ENCODE measurements at regions not wholly inside any gene's neighbourhood (a gene's known extent, or its start where the extent isn't known, plus 50 kb on each side); places are given as distances from the start of the nearest gene placed in this dataset.

DNA sequence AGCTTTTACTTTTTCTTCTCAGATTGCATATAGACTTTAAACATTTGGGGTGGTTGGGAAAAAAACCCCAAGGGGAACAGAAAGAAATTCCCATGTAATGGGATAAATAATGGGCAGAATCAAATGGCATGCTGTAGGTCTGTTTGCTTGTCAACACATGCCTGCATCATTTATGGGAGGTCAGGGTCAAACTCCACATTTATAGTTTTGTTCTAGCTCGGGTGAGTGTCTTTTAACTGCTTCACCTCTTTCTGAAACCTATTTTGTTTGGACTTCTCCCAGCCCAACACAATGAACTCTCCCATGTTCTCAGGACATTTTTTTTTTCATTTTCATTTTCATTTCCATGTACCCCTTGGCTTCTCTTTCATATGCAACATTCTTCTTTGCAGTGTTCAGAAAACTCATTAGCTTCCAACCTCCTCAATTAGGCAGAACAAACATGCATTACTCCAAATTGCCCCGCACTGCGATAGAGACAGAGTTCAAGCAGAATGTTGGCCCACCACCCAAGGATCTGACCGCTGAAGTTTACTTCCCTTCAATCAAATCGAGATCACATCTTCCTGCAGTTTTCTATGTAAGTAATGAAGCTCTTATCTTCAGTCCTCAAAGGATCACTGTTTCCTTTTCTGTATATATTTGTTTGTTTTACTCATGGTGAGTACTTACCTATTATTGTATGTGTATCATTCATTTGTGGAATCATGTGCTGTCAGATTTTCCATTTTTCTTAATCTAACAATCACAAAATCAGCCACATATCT lies 354.6 kb downstream of the ZSWIM6 start:
- DNase-seq (ENCODE audit: low read depth), result no peak

DNA sequence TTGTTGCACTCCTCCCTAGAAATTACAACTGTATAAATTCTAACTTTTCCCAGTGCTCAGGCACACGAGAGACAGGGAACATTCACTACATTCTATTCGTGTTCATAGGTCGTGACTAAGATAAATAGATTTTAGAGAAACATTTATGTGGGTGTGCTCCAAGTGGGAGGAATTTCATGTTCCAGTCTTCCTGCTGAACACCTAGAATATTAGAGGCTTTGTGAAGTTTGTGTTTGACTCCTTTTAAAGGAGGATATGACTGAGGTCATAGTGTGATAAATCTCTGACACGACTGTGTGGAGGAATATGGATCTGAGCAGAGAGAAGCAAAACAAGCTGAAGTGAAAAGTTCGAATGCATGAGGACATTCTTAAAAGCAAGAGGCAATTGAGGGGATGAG lies 355.3 kb downstream of the ZSWIM6 start:
- no peak for DNase-seq (ENCODE audit: low read depth)

DNA sequence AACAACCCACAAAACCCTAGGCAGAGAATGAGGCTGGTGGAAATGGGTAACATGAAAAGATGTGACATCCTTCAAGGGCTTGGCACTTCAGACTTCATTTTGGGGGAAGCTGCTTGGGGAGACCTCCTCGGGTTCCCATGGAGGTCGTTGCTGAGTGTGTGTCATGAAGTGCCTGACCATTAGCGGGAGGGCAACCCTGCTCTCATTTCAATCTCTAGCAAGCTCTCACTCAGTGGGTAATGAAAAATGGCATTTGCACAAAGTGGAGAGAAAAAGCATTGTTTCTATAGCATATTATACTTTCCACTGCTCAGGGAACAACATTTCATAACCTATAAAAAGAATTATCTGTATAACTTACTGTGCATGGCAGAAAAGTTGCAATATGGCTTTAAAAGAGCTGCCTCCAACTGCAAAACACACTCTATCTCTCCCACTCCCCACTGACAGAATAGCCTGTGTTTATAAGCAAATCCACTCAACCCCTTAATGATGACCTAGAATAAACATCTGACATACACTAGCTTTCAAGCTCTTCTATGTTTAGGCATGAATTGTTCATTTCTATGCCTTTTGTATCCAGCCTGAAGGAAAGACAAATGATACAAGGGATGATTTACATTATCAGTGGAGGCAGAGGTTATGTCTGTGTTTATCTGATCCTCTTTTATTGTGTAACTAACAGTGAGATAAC lies 357.2 kb downstream of the ZSWIM6 start:
- no peak for DNase-seq (ENCODE audit: low read depth)

DNA sequence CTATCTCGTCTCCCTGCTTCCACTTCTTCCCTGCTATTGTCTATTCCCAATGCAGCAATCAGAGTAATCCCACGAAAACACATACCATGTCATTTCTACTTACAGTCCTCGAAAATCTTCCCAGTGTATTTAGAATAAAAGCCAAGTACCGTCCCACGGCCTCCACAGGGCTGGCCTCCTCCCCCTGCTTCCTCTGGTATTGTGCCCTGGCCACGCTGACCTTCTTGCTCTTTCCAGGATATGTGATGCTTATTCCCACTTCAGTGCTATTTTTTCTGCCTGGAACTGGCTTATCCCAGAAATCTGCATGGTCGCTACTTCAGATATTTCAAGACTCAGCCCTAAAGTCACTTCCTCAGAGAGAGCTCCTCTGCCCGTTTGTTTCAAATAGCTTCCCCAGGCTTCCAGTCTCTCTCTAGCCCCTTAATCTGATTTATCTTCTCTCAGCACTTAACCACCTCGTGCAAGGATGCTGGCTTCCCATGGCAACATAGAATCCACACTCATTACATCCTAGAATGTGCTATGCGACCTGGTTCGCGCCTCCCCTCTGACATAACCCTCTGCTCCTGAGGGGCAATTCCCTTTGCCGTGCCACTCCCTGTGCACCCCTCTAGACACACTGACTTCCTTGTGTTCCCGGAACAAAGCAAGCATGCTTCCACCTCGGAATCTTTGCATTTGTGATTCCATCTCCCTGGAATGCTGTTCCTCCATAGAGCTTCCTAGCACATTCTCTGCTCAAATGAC lies 365.9 kb downstream of the ZSWIM6 start:
- DNase-seq (ENCODE audit: low read depth), result no peak

DNA sequence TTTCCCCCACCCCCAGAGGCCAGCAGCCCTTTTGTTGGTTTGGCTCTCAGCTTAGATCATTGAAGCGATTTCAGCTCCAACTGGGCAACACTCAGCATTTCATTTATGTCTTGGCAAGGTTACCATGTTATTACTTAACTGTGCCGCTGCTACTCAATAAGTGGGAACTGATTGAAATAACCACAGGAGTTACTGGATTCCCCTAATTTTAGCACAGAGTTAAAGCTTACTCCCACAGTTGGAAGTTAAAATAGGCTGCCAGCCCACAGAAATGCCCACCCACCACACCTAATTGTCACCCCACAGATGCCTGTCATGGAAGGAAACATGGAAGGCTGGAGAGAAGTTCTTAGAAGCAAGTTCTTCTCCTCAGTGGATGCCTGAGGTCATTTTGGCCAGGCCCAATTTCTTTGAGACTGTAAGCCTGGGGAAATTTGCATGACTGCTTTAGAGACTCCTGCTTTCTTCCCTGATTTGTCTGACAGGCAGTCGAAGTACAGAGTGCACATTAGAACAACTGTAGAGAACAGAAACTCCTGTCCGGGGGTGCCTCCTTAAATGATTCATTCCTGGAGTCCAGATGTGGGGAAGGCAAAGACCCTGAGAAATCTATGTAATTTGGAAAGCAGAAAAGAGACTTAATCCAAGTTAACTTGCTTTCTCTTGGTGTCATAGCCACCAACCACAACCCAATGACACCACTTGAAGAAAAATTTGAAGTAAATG lies 370.0 kb downstream of the ZSWIM6 start:
- DNase-seq (ENCODE audit: low read depth), result no peak

DNA sequence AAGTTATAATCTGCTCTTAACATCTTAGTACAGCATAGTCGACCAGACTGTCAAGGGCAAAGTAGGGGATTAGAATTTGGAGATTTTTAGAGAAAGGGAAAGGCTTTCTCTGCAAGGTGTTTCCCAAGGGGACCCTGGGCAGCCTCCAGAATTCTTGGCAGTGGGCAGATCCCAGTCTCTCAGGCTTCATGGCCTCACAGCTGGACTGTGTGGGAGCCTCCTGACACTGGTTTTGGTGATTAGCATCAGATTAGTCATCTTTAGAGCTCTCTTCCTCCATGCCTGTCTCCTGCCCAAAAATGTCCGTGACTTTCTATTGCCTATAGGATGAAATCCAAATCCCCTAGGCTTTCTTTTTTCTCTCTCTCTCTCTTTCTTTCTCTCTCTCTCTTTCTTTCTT lies 370.7 kb downstream of the ZSWIM6 start:
- DNase-seq (ENCODE audit: low read depth), result no peak

DNA sequence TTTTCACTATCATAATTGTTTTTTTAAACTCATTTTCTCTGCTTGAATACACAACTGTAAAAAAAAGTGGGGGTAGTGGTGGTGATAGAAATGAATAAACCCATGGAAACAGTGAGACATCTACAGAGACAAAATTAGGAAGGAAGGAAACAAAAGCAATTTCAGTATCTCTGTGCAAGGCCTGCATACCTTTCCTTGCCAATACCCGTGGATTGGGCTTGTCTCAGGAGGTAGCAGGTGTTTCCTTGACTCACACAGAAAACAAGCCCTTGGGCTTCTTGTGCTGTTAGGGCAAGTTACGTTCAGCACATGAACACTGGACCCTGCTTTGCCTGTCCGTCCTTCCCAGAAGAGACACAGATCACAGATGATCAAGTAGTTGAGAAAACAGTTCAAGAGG lies 372.2 kb downstream of the ZSWIM6 start:
- DNase-seq (ENCODE audit: low read depth), result no peak

DNA sequence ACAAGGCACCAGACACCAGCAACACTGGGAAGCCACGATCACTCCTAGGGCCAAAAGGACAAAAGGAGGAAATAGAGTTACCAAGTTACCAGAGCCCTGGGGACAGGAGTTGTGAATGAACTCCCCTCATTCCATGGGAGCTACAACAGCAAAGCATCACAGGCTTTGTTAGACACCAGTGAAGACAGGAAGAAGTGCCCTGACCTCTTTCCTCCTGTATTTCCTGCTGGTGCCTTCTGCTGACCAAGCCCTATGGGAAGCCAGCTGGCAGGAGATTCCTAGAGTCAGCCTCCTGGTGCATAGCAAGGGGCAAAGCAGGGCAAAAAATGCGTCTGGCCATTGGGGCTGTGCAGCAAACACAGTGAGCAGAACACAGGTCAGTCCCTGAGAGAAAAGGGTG lies 374.7 kb downstream of the ZSWIM6 start:
- DNase-seq (ENCODE audit: low read depth), result no peak

DNA sequence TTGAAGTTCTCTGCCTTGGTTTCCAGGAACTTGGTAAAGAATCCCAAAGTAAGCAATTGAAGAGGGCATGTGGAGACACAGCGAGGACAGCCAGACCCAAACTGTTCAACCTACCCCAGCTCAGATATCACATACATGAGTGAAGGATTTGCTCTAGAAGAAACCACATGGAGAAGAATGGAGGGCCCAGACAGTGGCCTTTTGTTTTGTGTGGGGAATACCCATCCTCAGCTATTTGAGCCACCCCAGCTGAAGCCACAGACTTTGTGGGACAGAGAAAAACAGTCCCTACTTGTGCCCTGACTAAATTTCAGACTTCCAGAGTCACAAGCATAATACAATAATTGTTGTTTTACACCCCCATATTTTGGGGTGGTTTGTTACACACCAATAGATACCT lies 387.1 kb downstream of the ZSWIM6 start:
- DNase-seq (ENCODE audit: low read depth), result no peak

DNA sequence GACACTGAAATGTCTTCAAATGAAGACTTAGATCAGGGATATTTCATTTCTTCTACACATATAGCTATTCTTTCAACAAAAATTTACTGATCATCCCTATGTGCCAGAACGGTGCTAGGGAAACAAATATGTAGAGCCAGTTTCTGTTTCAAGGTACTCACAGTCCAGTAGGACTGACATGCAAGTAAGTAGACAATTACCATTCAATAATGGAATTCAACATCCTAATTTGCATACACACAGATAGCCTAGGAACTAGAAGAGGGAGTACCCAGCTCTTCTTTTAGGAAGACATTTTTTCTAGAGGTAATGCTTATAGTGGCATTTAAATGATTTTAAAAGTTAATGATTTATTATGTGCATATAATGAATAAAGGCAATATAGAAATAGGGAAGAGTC lies 388.8 kb downstream of the ZSWIM6 start:
- DNase-seq (ENCODE audit: low read depth), result no peak

DNA sequence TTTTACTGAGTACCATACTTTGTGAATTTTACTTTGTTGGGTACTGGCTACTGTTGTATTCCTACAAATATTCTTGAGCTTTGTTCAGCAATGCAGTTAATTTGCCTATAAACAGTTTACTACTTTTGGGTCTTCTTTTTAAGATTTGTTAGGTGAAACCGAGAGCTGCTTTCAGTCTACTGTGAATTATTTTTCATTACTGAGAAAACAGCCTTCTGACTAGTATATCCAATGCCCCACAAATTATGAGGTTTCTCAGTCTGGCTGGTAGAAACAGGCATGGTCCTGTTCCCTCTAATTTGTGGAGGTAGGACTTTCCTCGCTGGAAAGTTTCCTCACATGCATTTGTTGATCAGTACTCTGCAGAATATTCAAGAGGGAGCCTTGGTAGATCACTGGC lies 392.0 kb downstream of the ZSWIM6 start:
- DNase-seq (ENCODE audit: low read depth), result no peak

DNA sequence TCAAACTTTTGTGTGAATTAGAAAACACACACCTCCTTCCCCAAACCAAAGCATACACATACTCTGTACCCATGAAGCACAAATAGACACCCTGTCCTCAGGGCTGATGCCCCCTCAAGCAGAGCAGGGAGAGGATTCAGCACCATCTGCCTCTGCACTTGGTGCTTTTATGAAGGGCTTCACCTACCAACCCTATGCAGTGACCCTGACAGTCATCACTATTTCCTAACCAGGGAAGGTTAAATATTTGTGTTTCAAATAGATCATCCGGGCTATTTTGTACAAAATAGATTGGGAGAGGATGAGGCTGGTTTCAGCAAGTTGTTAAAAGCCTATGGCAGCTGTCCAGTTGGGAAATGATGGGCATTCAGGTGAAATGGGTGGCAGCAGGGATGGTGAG lies 396.2 kb downstream of the ZSWIM6 start:
- no peak for DNase-seq (ENCODE audit: low read depth)

DNA sequence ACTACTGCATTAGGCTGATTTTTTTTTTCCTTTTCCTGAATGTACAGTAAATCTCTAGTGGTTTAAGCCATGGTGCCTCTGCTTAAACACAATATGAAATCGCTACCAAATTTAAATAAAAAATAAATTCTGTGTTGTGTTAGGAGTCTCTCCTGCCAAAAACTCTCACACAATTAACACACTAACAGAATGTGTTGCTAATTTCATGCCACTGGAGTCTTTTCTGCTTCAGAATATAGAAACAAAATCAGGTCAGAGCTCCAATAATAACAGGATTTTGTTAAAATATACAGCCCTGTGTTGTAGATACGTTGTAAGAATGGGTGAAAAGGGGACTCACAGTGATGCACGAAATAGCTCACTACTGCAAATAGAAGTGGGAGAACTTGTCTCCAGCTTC lies 398.8 kb downstream of the ZSWIM6 start:
- DNase-seq (ENCODE audit: low read depth), result no peak

DNA sequence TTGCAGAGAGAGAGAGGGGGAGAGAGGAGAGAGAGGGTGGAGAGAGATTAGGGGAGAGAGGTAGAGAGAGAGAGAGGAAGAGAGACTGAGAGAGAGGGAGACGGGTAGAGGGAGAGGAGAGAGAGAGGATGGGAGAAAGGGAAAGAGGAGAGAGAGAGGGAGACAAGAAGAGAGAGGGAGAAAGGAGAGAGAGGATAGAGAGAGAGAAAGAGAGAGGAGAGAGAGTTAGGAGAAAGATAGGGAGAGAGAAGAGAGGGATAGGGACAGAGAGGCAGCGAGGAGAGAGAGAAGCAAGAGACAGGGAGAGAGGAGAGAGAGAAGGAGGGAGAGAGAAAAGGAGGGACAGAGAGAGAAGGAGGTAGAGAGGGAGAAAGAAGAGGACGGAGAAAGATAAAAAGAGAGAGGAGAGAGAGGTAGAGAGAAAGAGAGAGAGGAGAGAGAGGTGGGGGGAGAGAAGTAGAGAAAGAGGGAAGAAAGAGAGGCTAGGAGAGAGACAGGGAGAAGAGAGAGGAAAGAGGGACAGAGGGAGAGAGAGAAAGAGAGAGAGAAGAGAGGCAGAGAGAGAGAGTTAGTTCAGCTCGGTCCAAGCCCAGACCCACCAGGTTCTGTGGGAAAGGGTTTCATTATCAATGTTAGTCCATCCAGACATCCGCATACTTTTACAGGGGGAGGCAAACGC lies 399.3 kb downstream of the ZSWIM6 start:
- no peak for DNase-seq (ENCODE audit: low read depth)

DNA sequence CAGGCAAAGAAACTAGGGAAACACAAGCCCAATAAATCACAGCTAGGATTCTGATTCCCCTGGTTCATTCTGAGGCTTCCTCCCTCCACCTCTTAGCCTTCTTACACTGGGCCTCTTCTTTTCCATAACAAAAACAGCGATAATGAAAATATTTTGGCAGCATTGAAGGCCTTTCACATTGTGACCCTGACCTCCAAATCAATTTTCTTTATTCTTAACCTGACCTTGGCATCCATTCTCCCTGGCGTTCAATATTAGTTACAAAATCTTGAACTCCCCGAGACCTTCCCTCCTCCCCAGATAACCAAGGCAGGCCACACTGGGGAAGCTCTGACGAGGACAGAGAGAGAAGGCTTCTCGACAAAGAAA lies 399.9 kb downstream of the ZSWIM6 start:
- no peak for DNase-seq (ENCODE audit: low read depth)

DNA sequence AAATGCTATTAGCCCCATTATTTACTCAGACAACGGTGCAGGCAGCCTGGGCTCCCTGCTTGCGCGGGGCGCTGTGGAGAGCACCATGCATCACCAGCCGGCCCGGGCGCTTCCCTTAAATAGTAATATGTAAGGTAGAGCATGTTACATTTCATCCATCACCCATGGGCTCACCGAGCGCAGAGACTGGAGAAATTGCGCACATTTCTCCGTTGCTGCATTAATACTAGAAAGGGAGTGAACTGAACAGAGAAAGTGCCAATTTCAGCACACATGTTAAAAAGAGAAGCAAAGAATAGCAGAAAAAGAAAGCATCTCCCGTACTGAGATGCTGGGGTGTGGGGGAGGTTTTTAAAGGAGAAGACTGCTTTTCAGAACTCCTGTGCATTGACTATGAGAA lies 400.3 kb downstream of the ZSWIM6 start:
- DNase-seq (ENCODE audit: low read depth), result no peak

DNA sequence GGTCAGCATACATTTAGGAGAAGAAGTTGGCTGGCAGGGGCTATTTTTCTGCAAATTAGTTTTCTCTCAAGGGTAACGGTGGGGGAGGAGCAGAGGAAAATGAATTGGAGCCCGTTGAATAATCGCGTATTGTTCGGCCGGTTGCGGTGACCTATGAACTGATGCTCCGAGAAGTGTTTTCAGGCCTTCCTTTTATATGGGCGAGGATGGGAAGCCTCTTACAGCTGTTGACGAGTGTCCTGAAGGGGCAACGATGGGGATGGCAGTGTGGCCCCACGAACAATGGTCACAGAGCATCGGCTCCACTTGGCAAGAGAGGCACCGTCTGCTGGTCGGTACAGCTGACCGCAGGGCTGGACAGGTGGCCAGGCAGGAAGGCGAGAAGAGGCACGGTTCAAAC lies 400.7 kb downstream of the ZSWIM6 start:
- no peak for DNase-seq (ENCODE audit: low read depth)

DNA sequence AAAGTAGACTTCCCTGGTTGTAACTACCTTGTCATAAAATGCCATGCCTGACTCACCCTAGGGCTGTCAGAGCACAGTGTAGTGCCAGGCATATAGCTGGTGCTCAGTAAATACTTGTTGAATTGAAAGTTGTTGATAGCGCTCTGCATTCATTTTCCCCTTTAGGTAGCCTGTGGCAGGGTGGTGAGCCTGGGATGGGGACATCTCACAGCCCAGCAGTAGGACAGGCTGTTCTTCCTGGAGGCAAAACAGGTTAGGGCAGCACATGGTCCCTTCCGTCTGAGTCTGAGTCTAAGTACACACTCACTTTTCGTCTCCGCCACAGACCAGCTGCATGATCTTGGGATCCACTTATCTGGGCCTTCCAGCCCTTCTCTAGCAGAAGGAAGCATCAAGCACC lies 401.9 kb downstream of the ZSWIM6 start:
- DNase-seq (ENCODE audit: low read depth), result no peak

DNA sequence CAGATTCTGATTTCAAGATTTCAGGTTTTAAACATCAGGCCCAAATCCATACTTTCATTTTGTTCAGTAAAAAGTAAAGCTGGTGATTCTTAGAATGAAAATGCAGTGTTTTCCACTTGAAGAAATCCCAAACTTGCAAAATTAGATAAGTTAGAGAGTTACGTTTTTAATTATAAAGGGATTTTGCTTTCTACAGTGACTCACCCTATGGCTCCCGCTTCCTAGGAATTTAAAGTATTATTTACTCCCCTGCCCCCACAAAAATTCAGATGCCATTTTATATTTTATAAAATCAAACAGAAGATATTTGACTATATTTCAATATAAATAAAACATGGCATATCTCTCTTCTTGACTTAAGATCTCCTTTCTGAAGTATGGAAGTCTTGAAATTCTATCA lies 402.9 kb downstream of the ZSWIM6 start:
- no peak for DNase-seq (ENCODE audit: low read depth)

DNA sequence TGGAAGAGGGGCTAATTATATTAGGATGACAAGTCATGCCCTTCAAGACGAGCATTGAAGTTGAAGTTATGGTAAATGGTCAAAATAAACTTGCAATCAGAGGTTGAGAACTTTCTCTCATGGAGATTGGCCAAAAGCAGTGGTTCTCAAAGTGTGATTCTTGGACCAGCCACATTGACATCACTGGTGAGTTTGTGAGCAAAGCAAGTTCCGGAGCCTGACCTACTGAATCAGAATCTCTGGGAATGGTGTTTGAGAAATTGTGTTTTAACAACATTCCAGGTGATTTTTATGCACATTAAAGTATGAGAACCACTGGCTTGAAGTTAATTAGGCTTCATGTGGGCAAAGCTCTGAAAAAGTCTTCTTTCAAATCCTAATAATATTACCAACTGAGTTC lies 403.5 kb downstream of the ZSWIM6 start:
- no peak for DNase-seq (ENCODE audit: low read depth)

DNA sequence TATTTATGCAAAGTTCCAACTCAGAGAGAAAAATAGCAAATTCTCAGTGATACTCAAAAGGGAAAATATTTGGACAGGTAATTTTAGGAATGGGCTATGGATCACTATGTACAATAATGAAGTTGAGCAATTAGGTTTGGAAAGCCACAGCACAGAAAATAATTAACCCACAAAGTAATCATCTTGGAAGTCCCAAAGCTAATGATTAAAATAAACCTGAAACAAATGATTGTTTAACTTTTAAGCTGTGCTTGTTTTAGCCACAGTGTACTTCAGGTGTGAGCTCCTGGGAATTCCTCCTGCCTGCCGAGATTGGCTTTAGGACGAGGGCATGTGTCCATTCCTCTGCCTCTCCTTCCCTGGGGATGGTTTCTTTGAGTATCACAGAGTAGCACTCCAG lies 403.9 kb downstream of the ZSWIM6 start:
- no peak for DNase-seq (ENCODE audit: low read depth)

All from stimulated activated CD8-positive, alpha-beta memory T cell treated with anti-CD3 and anti-CD28 coated beads, Interleukin-12 subunit alpha, Interleukin-12 subunit beta, amount 100 ng/mL, for 4 hours (primary cell).